DND-41 (cell line): ENCODE measurements at regions not wholly inside any gene's neighbourhood (a gene's known extent, or its start where the extent isn't known, plus 50 kb on each side); places are given as distances from the start of the nearest gene placed in this dataset.

ENCODE experiments used
- CTCF ChIP-seq: IDR thresholded peaks from 2 replicates; pipeline ENCODE4 v1.5.1; 2012; ENCODE audit warnings: borderline replicate concordance, low read length, moderate library complexity, mild to moderate bottlenecking; ENCODE audit not compliant: poor library complexity, severe bottlenecking; ENCODE audit errors: extremely low read depth
- EZH2 ChIP-seq: IDR thresholded peaks from 3 replicates; pipeline ENCODE4 v1.6.1; 2012; ENCODE audit warnings: borderline replicate concordance, low read depth, mild to moderate bottlenecking, moderate library complexity, low read length, inconsistent platforms; ENCODE audit not compliant: severe bottlenecking

GRCh38 chr3:145972851-145973250 is 188.1 kb downstream of the PLOD2 start:
- TF ChIP-seq CTCF (no peak), EZH2 (no peak)
